Central memory CD8-positive, alpha-beta T cell (primary cell): ENCODE measurements at regions not wholly inside any gene's neighbourhood (a gene's known extent, or its start where the extent isn't known, plus 50 kb on each side); places are given as distances from the start of the nearest gene placed in this dataset.

Experiments used
- ATAC-seq: fragments of 150-1000 bp; cut with Tn5 transposase; replicated peaks from 2 replicates; pipeline ENCODE4 v1.10.0; 2022; ENCODE audit warnings: mild to moderate bottlenecking, moderate FRiP score, moderate number of reproducible peaks; ENCODE audit not compliant: poor library complexity, severe bottlenecking; ENCODE audit errors: extremely low read depth
- DNase-seq, 2 donors: peaks; one replicate each; pipeline ENCODE4 v3.0.0; 2021; ENCODE audit warnings: low spot score in 2 of 2
- H3K27ac Mint-ChIP-seq: one replicate; pipeline ENCODE4 v1.8.0; 2022; ENCODE audit warnings: low read depth, mild to moderate bottlenecking, moderate library complexity, mixed read lengths
- H3K27me3 Mint-ChIP-seq: one replicate; pipeline ENCODE4 v1.8.0; 2022; ENCODE audit warnings: mixed read lengths
- H3K36me3 Mint-ChIP-seq: one replicate; pipeline ENCODE4 v1.8.0; 2022; ENCODE audit warnings: mild to moderate bottlenecking, moderate library complexity, mixed read lengths; ENCODE audit not compliant: insufficient read depth
- H3K4me1 Mint-ChIP-seq: one replicate; pipeline ENCODE4 v1.8.0; 2022; ENCODE audit warnings: mixed read lengths
- H3K4me3 Mint-ChIP-seq: one replicate; pipeline ENCODE4 v1.8.0; 2022; ENCODE audit warnings: mild to moderate bottlenecking, moderate library complexity, mixed read lengths
- H3K9me3 Mint-ChIP-seq: one replicate; pipeline ENCODE4 v1.8.0; 2022; ENCODE audit warnings: mixed read lengths

DNA sequence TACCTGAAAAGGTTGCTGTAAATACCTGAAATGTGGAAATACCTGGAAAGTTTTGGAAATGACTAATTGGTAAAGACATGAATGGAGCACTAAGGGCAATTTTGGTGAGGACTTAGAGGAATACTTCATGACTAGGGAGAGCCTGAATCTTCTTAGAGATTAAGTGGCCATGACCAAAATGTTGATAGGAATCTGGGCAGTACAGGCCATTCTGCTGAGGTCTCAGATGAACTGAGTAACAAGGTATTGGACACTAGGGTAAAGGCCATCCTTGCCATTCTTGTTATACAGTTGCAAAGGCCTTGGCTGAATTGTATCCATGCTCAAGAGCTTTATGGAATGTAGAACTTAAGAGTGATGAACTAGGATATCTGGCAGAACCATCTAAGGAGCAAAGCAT, 742.9 kb upstream of the RAB6C start:
- Mint-ChIP-seq H3K9me3 (no peaks in the 10 kb centered on the region), H3K27ac (no peak overlapping the region), H3K36me3 (peaks cover 2% of the 10 kb centered on the region), H3K4me1 (no peaks in the 10 kb centered on the region), H3K4me3 (no peak overlapping the region), H3K27me3 (no peaks in the 10 kb centered on the region)
- no peak for ATAC-seq
- DNase-seq, result no peak

DNA sequence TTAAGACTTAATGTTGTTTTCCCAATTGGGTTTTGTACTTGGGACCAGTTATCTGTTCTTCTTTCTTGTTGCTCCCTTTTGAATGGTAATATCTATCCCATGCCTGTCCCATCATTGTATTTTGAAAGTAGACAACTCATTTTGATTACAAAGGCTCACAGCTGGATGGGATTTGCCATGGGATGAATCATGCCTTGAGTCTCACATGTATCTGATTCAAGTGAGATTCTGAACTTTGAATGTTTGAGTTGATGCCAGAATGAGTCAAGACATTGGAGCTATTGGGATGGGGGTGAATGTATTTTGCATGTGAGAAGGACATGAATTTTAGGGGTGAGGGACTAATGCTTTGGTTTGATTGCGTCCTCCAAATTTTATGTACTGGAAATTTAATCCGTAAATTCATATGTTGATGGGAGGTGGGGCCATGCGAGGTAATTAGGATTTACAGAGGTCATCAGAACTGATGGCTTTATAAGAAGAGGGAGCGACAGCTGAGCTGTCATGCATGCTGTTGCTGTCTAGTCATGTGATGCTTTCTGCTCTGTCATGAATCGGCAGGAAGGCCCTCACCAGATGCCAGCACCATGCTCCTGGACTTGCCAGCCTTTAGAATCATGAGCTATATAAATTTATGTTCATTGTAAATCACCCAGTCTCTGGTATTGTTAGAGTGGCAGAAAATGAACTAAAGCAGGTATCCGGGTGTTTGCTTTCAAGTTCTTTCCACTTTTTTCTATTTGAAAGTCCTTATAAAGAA, 741.3 kb upstream of the RAB6C start:
- no peak overlapping the region for H3K27ac Mint-ChIP-seq
- no peaks in the 10 kb centered on the region for H3K27me3 Mint-ChIP-seq
- ATAC-seq (no peak), DNase-seq (no peak)
- H3K36me3 Mint-ChIP-seq, result no peaks in the 10 kb centered on the region
- H3K9me3 Mint-ChIP-seq, result no peaks in the 10 kb centered on the region
- H3K4me1 Mint-ChIP-seq, result no peaks in the 10 kb centered on the region
- H3K4me3 Mint-ChIP-seq, result no peak overlapping the region

DNA sequence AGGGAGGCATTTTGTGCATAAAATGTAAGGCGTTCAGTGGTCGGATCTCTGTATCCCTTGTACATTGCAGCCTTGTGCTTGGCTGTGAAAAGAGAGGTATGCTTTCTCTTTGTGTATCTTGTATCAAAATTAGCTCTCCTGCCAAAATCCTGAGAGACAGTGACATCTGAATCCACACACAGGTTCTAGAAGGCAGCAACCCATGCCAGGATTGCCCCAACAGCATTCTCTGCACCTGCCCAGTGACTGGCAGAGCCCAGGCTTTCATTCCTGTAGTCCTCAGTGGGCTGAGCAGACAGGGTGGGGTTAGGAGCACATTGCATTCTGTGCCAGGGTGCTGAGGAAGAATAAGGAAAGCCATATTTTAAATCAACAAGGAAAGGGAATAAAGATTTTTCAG, 740.3 kb upstream of the RAB6C start:
- H3K27ac Mint-ChIP-seq, result no peak overlapping the region
- DNase-seq (no peak), ATAC-seq (no peak)
- H3K4me3 Mint-ChIP-seq, result no peak overlapping the region
- no peaks in the 10 kb centered on the region for H3K27me3 Mint-ChIP-seq
- H3K36me3 Mint-ChIP-seq, result no peaks in the 10 kb centered on the region
- no peaks in the 10 kb centered on the region for H3K9me3 Mint-ChIP-seq
- H3K4me1 Mint-ChIP-seq, result no peaks in the 10 kb centered on the region

DNA sequence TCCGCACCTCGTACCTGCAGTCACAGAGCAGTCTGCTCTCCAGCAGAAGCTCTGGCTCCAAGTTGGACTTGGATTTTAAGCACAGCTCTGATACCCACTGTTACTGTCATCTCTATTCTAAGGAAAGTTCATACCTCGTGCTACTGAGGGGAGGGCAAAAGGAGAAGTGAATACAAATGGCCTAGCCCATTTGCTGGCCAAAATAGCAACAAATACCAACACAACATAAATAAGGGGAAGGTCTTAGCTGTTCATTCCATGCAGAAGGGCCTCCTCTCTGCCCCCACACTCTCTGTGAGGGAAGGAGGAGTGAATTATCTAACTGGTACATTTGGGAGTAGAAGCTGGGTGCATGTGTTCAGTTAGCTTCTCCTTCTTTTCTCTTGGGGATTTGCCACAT, 739.4 kb upstream of the RAB6C start:
- Mint-ChIP-seq H3K4me1 (no peaks in the 10 kb centered on the region), H3K27me3 (no peaks in the 10 kb centered on the region), H3K9me3 (no peaks in the 10 kb centered on the region), H3K27ac (no peak overlapping the region), H3K4me3 (no peak overlapping the region), H3K36me3 (no peaks in the 10 kb centered on the region)
- no peak for ATAC-seq
- no peak for DNase-seq

DNA sequence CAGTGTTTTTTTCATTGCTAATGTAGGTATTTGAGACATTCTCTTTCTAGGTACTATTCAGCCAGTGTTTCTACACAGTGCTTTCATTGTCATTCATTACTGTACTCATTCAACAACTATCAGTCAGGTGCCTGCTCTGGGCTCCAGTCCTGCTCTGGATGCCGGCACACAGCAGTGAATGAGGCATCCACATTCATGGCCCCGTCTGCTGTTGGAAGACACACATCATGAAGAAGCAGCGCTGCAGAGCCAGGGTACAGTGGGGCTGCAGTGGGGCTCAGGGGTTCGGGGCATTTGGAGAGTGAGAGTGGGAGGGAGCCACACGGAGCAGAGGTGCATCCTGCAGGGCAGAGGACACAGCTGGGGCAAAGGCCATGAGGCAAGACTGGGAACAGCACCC, 737.2 kb upstream of the RAB6C start:
- H3K36me3 Mint-ChIP-seq, result no peaks in the 10 kb centered on the region
- no peak overlapping the region for H3K4me3 Mint-ChIP-seq
- peaks cover 8% of the 10 kb centered on the region for H3K9me3 Mint-ChIP-seq
- DNase-seq, result no peak
- H3K27ac Mint-ChIP-seq, result no peak overlapping the region
- no peaks in the 10 kb centered on the region for H3K4me1 Mint-ChIP-seq
- H3K27me3 Mint-ChIP-seq, result no peaks in the 10 kb centered on the region
- no peak for ATAC-seq

DNA sequence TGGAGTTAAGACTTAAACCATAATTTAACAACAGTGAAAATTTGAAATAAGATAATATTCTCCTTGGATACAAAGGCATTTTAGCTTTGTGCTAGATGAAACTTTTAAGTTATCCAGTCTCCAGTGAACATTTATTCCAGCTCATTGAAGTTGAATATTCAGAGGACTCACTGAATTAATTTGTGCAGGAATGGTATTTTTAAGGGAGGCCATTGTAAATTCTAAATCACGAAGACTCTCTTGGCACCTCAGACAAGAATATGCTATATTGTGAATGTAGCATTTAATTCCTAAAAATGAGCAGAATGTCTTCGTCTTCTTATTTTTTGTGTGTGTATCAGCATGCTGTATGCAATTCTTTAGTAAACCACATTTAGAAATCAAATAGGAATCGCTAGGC, 731.7 kb upstream of the RAB6C start:
- Mint-ChIP-seq H3K4me3 (no peak overlapping the region), H3K27me3 (no peaks in the 10 kb centered on the region), H3K27ac (no peak overlapping the region), H3K36me3 (no peaks in the 10 kb centered on the region), H3K9me3 (peaks cover 13% of the 10 kb centered on the region), H3K4me1 (no peaks in the 10 kb centered on the region)
- ATAC-seq, result no peak
- DNase-seq, result no peak

DNA sequence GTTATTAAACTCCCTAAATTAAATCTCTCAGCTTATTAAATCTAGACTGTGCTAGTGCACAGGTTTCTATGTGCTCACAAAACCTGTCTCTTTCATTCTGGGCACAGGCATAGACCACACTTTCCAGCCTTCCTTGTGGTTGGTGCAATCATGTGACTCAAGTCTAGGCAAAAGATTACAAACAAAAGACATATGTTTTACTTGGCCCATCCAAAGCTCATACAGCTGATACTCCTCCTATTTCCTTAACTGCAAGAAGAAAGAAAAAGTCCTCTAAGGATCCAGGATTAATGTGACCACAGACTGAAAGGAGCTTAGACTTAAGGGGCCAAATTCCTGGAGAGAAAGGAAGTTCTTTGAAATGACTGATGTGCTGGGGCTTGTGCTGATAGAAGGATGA, 731.3 kb upstream of the RAB6C start:
- Mint-ChIP-seq H3K36me3 (no peaks in the 10 kb centered on the region), H3K9me3 (peaks cover 13% of the 10 kb centered on the region), H3K27ac (no peak overlapping the region), H3K4me1 (no peaks in the 10 kb centered on the region), H3K27me3 (no peaks in the 10 kb centered on the region), H3K4me3 (no peak overlapping the region)
- DNase-seq (no peak), ATAC-seq (no peak)

DNA sequence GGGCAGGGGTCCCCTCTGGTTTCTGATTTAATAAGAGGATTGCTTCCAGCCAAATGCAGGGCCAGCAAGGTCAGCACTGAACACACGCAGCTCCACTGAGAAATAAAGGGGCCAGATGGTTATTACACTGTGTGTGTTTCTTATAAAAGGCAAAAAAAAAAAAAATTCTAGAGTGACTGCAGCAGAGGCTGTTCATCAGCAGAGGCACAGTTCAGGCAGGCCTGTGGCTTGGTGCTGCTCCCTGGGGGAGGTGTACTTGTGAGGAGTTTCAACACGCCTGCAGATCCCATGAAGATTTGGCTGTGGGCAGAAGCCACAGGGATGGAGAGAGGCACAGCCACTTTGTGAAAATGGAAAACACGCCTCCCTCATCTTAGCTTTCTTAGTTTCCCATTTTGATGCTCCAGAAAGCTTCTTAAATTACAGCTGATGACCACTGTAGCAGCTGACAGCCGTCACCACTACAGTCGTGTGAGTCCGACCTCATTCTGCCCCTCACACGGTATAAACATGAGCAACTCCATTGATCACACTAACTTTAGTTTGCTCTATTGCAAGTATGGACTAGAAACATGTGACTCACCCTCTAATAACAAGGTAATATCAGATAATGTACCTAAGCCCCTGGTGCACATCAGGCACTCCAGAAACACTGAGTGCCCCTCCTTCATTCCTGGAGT, 726.5 kb upstream of the RAB6C start:
- no peak overlapping the region for H3K4me3 Mint-ChIP-seq
- H3K4me1 Mint-ChIP-seq, result no peaks in the 10 kb centered on the region
- no peak overlapping the region for H3K27ac Mint-ChIP-seq
- peaks cover 17% of the 10 kb centered on the region for H3K9me3 Mint-ChIP-seq
- no peaks in the 10 kb centered on the region for H3K27me3 Mint-ChIP-seq
- ATAC-seq, result no peak
- no peak for DNase-seq
- H3K36me3 Mint-ChIP-seq, result no peaks in the 10 kb centered on the region

DNA sequence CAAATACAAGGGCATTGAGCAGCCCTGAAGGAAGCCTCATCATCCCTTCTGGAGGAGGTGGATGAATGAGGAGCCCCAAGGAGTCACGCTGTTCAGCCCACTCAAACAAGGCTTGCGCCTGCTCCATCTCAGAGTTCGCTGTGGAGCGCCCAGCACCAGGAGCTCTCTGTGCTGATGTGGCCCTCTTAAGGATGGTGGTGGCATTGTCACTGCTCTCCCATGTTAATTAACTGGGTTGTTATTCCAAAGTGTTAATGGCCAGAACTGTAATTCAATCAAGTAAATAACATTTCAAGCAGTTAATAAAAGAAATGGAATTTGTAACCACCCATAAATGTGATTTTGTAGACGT, 726.0 kb upstream of the RAB6C start:
- Mint-ChIP-seq H3K27me3 (no peaks in the 10 kb centered on the region), H3K27ac (no peak overlapping the region), H3K9me3 (peaks cover 22% of the 10 kb centered on the region), H3K4me1 (no peaks in the 10 kb centered on the region), H3K4me3 (no peak overlapping the region), H3K36me3 (no peaks in the 10 kb centered on the region)
- DNase-seq (no peak), ATAC-seq (no peak)

DNA sequence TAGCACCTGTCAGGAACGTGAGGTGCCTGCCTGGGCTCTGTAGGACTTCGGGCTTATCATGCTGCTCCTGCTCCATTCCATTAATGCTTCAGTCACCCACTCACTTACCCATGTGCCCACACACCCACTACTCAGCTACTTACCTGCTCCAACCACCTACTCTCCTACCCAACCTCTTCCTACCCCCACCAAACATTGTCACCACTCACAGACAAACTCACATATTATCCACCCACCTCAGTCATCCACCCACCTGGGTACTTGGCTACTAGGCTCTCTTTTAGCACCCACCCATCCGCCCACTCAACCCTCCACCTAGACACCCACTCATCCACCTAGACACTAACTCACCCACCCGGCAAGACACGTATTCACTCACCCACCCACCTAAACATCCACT, 724.7 kb upstream of the RAB6C start:
- Mint-ChIP-seq H3K27me3 (no peaks in the 10 kb centered on the region), H3K4me1 (no peaks in the 10 kb centered on the region), H3K36me3 (no peaks in the 10 kb centered on the region), H3K27ac (no peak overlapping the region), H3K4me3 (no peak overlapping the region), H3K9me3 (peaks cover 31% of the 10 kb centered on the region)
- no peak for DNase-seq
- no peak for ATAC-seq

DNA sequence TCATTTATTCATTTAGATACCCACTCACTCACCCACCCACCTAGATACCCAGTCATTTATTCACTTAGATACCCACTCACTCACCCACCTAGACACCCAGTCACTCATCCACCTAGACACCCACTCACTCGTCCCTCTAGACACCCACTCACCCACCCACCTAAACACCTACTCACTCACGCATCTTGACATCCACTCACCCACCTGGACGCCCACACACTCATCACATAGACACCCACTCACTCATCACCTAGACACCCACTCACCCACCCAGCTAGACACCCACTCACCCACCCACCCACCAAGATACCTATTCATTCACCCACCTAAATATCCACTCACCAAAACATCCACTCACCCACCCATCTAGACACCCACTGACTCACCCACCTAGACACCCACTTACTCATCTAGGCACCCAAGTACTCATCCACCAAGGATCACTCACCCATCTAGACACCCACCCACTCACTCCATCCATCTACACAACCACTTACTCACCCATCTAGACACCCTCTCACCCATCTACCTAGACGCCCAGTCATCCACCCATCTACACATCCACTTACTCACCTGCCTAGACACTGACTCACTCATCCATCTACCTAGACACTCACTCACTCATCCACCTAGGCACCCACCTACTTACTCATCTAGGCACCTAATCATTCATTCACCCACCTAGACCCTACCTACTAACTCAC, 723.7 kb upstream of the RAB6C start:
- H3K36me3 Mint-ChIP-seq, result no peaks in the 10 kb centered on the region
- peaks cover 26% of the 10 kb centered on the region for H3K9me3 Mint-ChIP-seq
- H3K4me3 Mint-ChIP-seq, result no peak overlapping the region
- no peak for ATAC-seq
- DNase-seq, result no peak
- H3K27me3 Mint-ChIP-seq, result no peaks in the 10 kb centered on the region
- no peak overlapping the region for H3K27ac Mint-ChIP-seq
- no peaks in the 10 kb centered on the region for H3K4me1 Mint-ChIP-seq

DNA sequence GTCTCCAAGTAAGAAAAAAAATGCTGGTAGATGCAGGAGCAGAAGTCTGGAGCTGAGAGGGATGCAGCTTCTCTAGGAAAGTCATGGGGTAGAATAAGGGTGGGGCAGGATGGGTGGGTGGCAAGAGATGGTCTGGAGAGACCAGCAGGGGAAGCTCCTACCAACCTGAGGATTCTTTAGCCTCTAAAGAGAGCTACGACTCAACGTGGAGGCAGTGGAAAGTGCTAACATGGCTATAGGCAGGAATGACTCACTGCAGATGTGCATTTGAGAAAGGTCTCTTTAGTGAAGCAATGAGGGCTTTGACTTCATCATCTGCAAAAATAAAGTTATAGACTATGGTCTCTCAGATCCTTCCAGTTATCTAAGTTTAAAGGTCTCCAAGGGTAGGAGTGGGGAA, 722.8 kb upstream of the RAB6C start:
- Mint-ChIP-seq H3K9me3 (peaks cover 26% of the 10 kb centered on the region), H3K27me3 (no peaks in the 10 kb centered on the region), H3K36me3 (no peaks in the 10 kb centered on the region), H3K27ac (no peak overlapping the region), H3K4me1 (no peaks in the 10 kb centered on the region), H3K4me3 (no peak overlapping the region)
- DNase-seq (no peak), ATAC-seq (no peak)

DNA sequence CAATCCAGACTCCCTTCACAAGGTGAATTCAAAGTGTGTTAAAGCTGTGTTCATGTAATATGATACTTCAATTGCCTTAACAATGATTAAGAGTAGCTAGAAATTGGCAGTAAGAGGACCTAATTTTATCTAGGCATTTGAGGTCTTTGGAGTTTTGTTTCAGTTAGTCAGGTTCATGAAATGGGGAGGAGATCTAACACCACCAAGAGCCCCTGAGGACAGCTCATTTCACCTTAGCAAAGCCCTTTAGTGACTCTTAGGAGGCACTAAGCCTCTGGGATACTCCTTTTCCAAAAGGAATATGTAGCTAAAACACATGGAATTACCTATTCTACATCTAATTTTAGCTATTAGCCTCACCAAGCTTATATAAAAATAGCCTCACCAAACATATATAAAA, 716.5 kb upstream of the RAB6C start:
- Mint-ChIP-seq H3K27ac (no peak overlapping the region), H3K9me3 (peaks cover 20% of the 10 kb centered on the region), H3K4me1 (no peaks in the 10 kb centered on the region), H3K36me3 (no peaks in the 10 kb centered on the region), H3K27me3 (no peaks in the 10 kb centered on the region), H3K4me3 (no peak overlapping the region)
- DNase-seq, result no peak
- ATAC-seq, result no peak
